GM21447 (cell line): ENCODE measurements at regions not wholly inside any gene's neighbourhood (a gene's known extent, or its start where the extent isn't known, plus 50 kb on each side); places are given as distances from the start of the nearest gene placed in this dataset.
"Not testable (repeated sequence)": the region's sequence is repeated elsewhere in the genome, so short reads cannot be mapped to it uniquely, and the experiment has no call there.

Experiments
- ATAC-seq: cut with Tn5 transposase; IDR thresholded peaks from one replicate; pipeline ENCODE4 v1.9.1; 2021; ENCODE audit not compliant: unreplicated experiment

GRCh38 chr1:104636581-104636980, 886.9 kb downstream of the AMY1C start:
- no peak for ATAC-seq

- ATAC-seq: no peak
Measured at GRCh38 chr1:104646233-104646632, 896.5 kb downstream of the AMY1C start.

DNA sequence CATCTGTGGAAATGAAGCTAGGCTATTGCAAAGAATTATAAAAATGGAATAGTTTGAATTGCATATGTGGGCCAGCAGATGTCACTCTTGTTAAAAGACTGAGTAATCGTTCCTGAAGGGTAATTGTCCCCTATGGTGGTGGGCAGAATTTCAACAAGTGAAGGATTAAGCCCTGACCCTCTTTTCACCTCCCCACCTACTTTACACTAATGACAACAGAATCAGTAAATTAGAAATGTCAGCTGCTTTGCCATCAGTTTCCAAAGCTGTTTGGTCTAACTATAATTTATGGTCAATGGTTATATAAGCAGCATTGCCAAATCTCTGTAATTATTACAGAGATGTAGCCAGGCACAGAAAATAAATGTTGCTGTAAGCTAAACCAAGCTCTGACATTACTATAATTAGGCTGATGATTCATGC, 898.6 kb downstream of the AMY1C start:
- ATAC-seq: peak; percentile 71

- ATAC-seq: not testable (repeated sequence)
Measured at GRCh38 chr1:104664374-104664773, 914.7 kb downstream of the AMY1C start.

- ATAC-seq: no peak
Measured at GRCh38 chr1:104665300-104665699, 915.6 kb downstream of the AMY1C start.

- ATAC-seq: no peak
Measured at GRCh38 chr1:104671684-104672353, 922.1 kb downstream of the AMY1C start.

GRCh38 chr1:104699433-104699832, 949.7 kb downstream of the AMY1C start:
- ATAC-seq: peak; percentile 55

- no peak for ATAC-seq
Measured at GRCh38 chr1:104702731-104703130, 953.0 kb downstream of the AMY1C start.

- ATAC-seq: no peak
Measured at GRCh38 chr1:104706631-104707147, 957.0 kb downstream of the AMY1C start.

DNA sequence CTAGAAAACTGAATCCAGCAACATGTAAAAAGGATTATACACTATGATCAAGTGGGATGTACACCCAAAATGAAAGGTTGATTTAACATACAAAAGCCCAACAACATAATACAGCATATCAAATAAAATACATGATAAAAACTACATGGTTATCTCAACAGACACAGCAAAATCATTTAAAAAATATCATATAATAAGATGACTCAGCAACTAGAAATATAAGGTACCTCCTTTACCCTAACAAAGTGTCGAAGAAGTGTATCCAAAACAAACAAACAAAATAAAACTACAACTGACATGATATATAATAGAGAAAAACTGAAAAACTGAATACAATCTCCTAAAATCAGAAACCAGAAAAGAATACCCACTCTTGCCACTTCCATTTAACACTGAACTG, 969.1 kb downstream of the AMY1C start:
- no peak for ATAC-seq

DNA sequence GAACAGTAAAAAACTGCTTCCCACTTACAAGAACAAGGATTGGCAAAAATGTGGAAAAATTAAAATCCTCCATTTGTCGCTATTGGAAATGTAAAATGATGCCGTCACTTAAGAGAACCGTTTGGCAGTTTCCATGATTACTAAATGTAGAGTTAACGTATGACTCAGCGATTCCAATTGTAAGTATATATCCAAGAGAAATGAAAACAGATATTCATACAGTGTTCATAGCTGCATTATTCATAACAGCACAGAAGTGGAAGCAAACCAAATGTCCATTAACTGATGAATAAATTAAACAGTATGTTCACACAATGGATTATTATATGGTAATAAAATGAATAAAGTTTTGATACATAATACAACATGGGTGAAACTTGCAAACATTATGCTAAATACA, 971.0 kb downstream of the AMY1C start:
- ATAC-seq: no peak

DNA sequence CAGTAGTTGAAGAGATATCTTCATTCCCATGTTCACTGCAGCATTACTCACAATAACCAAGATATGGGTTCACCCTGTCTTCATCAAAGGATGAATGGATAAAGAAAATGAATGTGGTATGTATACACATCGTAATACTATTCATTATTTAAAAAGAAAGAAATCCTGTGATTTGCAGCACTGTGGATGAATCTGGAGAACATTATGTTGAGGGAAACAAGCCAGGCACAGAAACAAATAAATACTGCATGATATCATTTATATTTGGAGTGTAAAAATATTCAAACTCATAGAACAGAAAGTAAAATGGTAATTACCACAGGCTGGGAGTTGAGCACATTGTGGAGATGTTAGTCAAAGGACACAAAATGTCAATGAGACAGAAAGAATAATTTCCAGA, 977.2 kb downstream of the AMY1C start:
- ATAC-seq: no peak

DNA sequence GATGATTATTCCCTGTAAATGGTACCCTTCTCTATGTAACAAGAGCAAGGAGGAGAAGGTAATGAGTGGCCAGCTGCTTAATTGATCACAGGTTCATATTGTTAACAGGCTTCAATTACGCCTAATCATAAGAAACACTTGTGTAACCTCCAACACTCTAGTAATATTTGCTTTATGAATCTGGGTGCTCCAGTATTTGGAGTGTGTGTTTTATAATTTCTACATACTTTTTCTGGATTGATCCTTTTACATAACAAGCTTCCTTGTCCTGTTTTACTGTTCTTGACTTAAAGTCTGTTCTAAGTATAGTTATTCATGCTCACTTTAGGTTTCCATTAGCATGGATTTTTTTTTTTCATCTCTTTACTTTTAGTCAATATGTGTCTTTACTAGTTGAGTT, 984.2 kb downstream of the AMY1C start:
- no peak for ATAC-seq

- no peak for ATAC-seq
Measured at GRCh38 chr1:104745875-104746274, 996.2 kb downstream of the AMY1C start.

DNA sequence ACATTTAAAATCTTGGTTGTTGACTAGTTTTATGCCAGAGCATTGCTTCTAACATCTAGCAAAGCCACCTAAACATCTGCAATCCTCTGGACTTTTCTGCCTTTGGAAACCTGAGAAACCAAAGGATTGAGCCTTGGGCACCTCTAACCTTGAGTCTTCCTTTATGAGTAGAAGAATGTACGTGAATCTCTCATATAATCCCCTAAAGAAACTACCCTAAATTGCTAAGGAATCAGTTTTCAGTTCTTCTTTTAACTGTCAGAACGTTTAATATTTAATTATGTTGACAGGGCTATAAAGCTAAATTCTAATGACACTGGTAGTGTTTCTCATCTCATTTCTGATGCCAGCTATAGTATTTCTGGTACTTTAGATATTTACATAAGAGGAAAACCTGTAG, 997.3 kb downstream of the AMY1C start:
- ATAC-seq: peak; percentile 63

GRCh38 chr1:104760017-104760416, 1010.3 kb downstream of the AMY1C start:
- peak; percentile 95 for ATAC-seq

DNA sequence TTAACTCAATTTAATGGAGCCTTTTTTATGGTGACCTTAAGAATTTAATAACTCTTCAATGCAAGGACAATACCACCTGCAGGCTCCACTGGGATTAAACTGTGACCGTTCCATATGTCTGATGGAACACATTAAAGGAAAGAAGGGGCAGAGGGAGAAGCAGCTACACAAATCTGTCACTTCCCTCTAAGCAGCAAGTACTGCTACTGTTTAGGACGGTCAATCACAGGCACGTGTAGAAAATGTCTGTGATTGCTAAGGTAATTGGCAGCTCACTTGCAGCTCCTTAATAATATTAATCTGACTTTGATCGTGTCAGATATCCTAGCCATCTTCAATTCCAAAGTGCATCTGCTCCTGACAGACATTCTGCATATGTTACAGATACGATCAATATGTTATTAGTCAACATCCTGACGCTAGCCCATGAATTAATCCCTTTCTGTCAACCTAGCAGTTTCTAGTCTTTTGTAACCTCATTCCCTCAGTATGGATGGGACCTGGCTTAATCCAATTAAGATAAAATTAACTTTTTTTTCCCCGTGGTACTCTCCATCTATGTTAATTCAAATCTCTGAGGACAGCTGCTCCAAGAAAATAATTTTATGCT, 1012.4 kb downstream of the AMY1C start:
- no peak for ATAC-seq

DNA sequence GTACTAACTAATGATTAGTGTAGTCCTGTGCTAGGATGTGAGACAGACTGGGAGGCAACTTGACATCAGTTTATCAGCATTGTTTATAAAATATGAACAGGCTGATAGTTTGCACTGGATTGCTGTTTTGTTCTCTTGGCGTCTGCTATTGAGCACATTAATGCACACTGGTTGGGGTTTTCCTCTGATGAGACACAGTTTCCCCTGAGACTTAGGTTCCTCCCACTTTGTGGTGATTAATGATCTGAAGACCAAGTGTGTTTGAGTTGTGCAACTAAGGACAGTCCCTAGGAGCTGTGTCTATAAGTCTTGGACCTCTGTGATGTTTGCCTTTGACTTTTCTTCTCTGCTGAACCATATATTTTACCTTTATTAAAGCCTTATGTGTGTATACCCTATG, 1015.4 kb downstream of the AMY1C start:
- ATAC-seq: peak; percentile 72

DNA sequence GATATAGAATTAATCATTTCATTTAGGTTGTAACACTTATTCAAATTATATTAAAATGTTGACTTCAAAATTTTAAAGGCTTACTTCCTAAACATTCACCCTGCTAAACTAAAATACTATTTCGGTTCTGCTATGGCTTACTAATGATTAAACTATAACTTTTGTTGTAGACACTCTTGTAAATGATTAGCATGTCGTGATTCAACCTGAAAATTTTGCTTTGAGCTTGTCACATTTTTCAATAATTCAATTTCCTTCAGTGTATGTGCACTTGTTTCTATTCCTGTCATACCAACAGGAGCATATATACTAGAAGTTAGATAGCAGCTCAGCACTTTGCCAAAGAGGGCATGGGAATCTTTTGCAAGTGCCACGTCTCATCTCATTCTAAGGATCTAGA, 1018.8 kb downstream of the AMY1C start:
- ATAC-seq: peak; percentile 76

DNA sequence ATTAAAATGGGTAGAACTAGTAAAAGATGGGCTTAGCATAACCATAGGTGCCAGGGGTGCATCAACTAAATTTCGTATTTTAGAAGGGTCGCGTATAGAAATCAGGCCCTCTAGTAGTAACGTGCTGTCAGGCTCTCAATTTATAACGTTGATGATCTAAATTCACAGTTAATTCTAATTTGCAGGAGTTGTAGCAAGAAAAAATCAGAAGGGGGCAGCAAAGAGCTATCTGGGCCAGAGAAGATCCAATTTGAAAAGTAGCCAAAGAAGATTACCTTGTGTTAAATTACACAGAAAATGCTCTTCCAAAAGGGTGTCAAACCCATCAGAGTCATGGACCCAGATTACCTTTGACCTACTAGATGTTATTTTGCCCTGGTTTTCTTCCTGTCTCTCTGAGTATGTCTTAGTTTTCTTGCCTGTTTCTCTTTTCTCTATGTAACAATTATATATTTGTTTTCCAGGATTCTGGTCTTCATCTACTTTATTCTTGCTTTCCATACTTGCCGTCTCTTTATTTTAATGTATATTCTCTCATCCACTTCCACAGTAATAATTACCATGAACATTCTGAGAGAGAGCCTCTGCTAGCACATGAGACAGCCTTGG, 1030.9 kb downstream of the AMY1C start:
- peak; percentile 78 for ATAC-seq

DNA sequence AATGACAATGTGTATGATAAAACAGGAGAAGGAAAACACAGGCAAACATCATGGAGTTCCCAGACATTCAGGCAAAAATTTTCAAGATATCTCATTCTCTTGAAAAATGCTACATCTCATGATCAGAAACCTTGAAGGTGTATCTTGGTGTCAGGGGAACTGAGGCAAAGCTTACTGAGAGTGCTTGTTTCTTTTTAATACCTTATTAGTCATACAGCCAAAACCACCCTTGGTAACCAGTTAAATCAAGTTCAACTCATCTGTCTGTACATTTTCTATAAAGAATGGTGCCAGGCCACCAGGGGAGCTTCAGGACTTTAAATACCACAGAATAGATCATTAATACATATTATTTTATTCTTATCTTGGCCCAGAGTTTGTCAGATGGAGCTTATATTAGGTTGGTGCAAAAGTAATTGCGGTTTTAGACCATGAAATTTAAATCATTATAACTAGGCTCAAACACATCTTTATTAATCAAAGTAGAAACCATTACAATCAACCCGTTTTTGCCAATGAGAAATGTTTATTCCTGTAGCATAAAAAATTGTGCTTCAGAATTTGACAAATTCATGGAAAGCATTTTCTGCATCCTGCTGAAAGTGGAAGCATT, 1036.0 kb downstream of the AMY1C start:
- no peak for ATAC-seq
